ENCODE measurements at regions not wholly inside any gene's neighbourhood (a gene's known extent, or its start where the extent isn't known, plus 50 kb on each side); places are given as distances from the start of the nearest gene placed in this dataset.

- Histone ChIP-seq H3K4me1 (replicated peaks in 1 of 4; ENCODE audit: control insufficient read depth in 3 of 4, insufficient read depth in 4 of 4, low read length in 3 of 4) (no peaks in the 10 kb centered on the region), H3K79me2 (ENCODE audit: control insufficient read depth in 1 of 2, insufficient read depth in 2 of 2, low read length in 2 of 2) (no peaks in the 10 kb centered on the region), H2BK120ac (replicated peaks; ENCODE audit: low read depth, low read length) (no peak overlapping the region), H4K5ac (ENCODE audit: insufficient read length, low read depth, low read length) (no peak overlapping the region), H2BK12ac (ENCODE audit: low read depth, low read length) (no peak overlapping the region), H4K8ac (ENCODE audit: extremely low read depth, insufficient read depth, low read length) (no peak overlapping the region), H4K91ac (replicated peaks; ENCODE audit: insufficient read length, low read length) (no peak overlapping the region), H3K4me2 (ENCODE audit: insufficient read depth in 1 of 2, low read depth in 2 of 2, low read length in 2 of 2) (no peak overlapping the region), H3K79me1 (ENCODE audit: low read depth, low read length) (no peaks in the 10 kb centered on the region), H2BK15ac (ENCODE audit: low read length) (no peak overlapping the region), H3K27me3 (replicated peaks in 1 of 4; ENCODE audit: control insufficient read depth in 3 of 4, extremely low read depth in 1 of 4, insufficient read depth in 3 of 4, low read length in 3 of 4) (peaks cover 0 to 1% (median 0%) of the 10 kb centered on the region in 4 experiments; a peak in 1 of 7 replicates), H4K20me1 (replicated peaks in 1 of 2; ENCODE audit: control insufficient read depth in 1 of 2, insufficient read depth in 2 of 2, low read length in 2 of 2) (no peaks in the 10 kb centered on the region), H3K4ac (replicated peaks; ENCODE audit: insufficient read length, low read depth, low read length) (no peak overlapping the region), H3K14ac (ENCODE audit: insufficient read length) (no peak overlapping the region), H3K23me2 (ENCODE audit: low read depth, low read length) (no peaks in the 10 kb centered on the region), H3K4me3 (ENCODE audit: extremely low read depth in 1 of 4, insufficient read depth in 2 of 4, low read depth in 3 of 4, low read length in 4 of 4) (no peak overlapping the region), H2BK20ac (ENCODE audit: low read length) (no peak overlapping the region), H3K27ac (ENCODE audit: low read depth, low read length) (no peak overlapping the region), H2BK5ac (ENCODE audit: low read depth, low read length) (no peak overlapping the region), H2AFZ (ENCODE audit: low read length) (no peak overlapping the region), H3K9ac (replicated peaks in 1 of 4; ENCODE audit: extremely low read depth in 1 of 4, low read depth in 3 of 4, low read length in 3 of 4) (no peak overlapping the region), H3K18ac (ENCODE audit: extremely low read depth, low read length) (no peak overlapping the region), H3K9me3 (ENCODE audit: insufficient read depth in 2 of 2, low read depth in 1 of 2, low read length in 1 of 2) (0 out of 4 replicates have a peak, but pooled peaks cover 0 to 4% of the 10 kb centered on the region in 2 experiments), H3K23ac (ENCODE audit: insufficient read length) (no peak overlapping the region), H3K36me3 (ENCODE audit: control insufficient read depth in 2 of 4, insufficient read depth in 4 of 4, low read length in 3 of 4) (no peaks in the 10 kb centered on the region), H2AK5ac (ENCODE audit: low read depth, low read length) (no peak overlapping the region), H3K56ac (replicated peaks; ENCODE audit: insufficient read length, low read depth, low read length) (no peak overlapping the region)
- no peak for DNase-seq (ENCODE audit: low read depth in 1 of 2, low spot score in 2 of 2)
- no peak for FAIRE-seq
- 80% methylated on average over 1 of the region's 1 CpG; no CpG with 5 or more reads in 1 of the 2 experiments for WGBS, 2 experiments (ENCODE audit: extremely low coverage in 1 of 2, insufficient coverage in 1 of 2, insufficient read length in 1 of 2, insufficient replicate concordance in 2 of 2, low coverage in 1 of 2, low lambda C conversion rate in 2 of 2, missing lambda C conversion rate in 1 of 2)
- POLR2A ChIA-PET (ENCODE audit: partially characterized antibody) = no interaction called here
- no peak for TF ChIP-seq RNF2 (IDR thresholded peaks at IDR 0.05; ENCODE audit: borderline replicate concordance, low read depth, low read length, missing control alignments, poor library complexity, severe bottlenecking)
- no peak for TF ChIP-seq SAP30 (IDR thresholded peaks at IDR 0.05; ENCODE audit: insufficient read depth, insufficient replicate concordance, low read length)
- TF ChIP-seq RAD21 (IDR thresholded peaks at IDR 0.05 in 1 of 2, conservative IDR thresholded peaks at IDR 0.05 in 1 of 2; ENCODE audit: low read depth in 2 of 2, low read length in 2 of 2) = no peak
- TF ChIP-seq, protein P1, sequence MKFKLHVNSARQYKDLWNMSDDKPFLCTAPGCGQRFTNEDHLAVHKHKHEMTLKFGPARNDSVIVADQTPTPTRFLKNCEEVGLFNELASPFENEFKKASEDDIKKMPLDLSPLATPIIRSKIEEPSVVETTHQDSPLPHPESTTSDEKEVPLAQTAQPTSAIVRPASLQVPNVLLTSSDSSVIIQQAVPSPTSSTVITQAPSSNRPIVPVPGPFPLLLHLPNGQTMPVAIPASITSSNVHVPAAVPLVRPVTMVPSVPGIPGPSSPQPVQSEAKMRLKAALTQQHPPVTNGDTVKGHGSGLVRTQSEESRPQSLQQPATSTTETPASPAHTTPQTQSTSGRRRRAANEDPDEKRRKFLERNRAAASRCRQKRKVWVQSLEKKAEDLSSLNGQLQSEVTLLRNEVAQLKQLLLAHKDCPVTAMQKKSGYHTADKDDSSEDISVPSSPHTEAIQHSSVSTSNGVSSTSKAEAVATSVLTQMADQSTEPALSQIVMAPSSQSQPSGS (IDR thresholded peaks at IDR 0.05; ENCODE audit: low read length) = no peak
- TF ChIP-seq KDM1A (IDR thresholded peaks at IDR 0.05; ENCODE audit: borderline replicate concordance, low read length) = no peak
- TF ChIP-seq NANOG (IDR thresholded peaks at IDR 0.05; ENCODE audit: insufficient read depth, low read depth, low read length, poor library complexity, severe bottlenecking) = no peak
- CTCF ChIA-PET (ENCODE audit: partially characterized antibody) = no interaction called here
These were observed 161.1 kb upstream of the PDGFD start for GRCh38 chr11:104325093-104325492.

Data from H1 (cell line).